ENCODE measurements at regions not wholly inside any gene's neighbourhood (a gene's known extent, or its start where the extent isn't known, plus 50 kb on each side); places are given as distances from the start of the nearest gene placed in this dataset.
A peak's percentile ranks its signal among the peaks of the same experiment; 100 is the strongest.

DNA sequence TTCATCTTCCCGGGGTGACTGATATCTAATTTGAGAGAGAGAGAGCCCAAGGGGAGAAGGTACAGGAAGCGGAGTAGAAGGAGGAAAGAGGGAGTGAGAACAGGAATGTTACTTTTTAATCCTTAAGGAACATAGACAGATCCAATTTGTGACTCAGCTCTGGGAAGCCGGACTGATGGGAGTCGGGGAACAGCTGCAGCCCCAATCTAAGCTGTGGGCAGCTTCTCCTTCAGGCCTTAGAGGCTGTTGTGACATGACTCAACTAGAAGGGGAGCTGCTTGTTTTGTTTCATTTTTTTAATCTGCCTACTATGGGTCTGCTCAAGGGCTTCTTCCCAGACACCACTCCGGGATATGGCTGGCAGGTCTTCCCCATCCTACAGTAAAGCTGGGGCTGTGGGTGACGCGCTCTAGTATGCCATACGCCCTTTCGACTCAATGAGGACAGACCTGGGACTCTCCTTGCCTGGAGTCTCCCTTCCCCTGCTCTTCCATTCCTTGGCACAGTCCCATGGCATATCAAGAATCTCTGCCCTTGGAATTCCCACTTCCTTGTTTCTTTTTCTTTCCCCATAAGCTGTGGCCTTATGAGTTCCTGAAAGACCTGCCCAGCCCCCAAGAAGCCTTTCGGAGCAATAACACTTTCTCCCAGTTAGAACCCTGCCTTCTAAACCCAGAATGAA is 103.3 kb upstream of the AKIP1 start:
- H3K4me1 ChIP-seq (ENCODE audit: control insufficient read depth in 1 of 2, insufficient read depth in 2 of 2, low read length in 2 of 2) = peaks cover 13 to 17% of the 10 kb centered on the region in 2 donors
- H3K9ac ChIP-seq (ENCODE audit: insufficient read depth, low read length, poor library complexity, severe bottlenecking) = no peak overlapping the region
- Mint-ChIP-seq H3K4me3 (no peak overlapping the region), H3K4me1 (peaks cover 19% of the 10 kb centered on the region), H3K27ac (peak overlapping the region in 1 of 7 donors; percentile 52), H3K27me3 (ENCODE audit: low read depth in 3 of 3) (peaks cover 4 to 15% (median 8%) of the 10 kb centered on the region in 3 donors), H3K36me3 (no peaks in the 10 kb centered on the region), H3K9me3 (peaks cover 0 to 3% (median 0%) of the 10 kb centered on the region in 7 donors)
- no peaks in the 10 kb centered on the region for H3K36me3 ChIP-seq (replicated peaks in 1 of 2; ENCODE audit: control insufficient read depth in 1 of 2, insufficient read depth in 2 of 2, low read length in 2 of 2)
- H2AFZ ChIP-seq (ENCODE audit: insufficient read depth, low read depth, low read length, poor library complexity, severe bottlenecking) = no peak overlapping the region
- no peaks in the 10 kb centered on the region for H3K79me2 ChIP-seq (ENCODE audit: insufficient read depth, low read length)
- peaks cover 0 to 2% of the 10 kb centered on the region in 2 donors for H3K27me3 ChIP-seq (ENCODE audit: control insufficient read depth in 2 of 2, insufficient read depth in 2 of 2, low read length in 2 of 2)
- WGBS (ENCODE audit: insufficient coverage) = 88% methylated on average over 8 of the region's 10 CpGs
- no peak overlapping the region for H3K4me3 ChIP-seq (replicated peaks in 1 of 3; ENCODE audit: low read depth in 2 of 3, low read length in 3 of 3)
- H3K4me2 ChIP-seq (replicated peaks; ENCODE audit: extremely low read depth, low read length, poor library complexity, severe bottlenecking) = no peak overlapping the region
- DNase-seq = no peak
- H4K20me1 ChIP-seq (ENCODE audit: insufficient read depth, low read length) = no peaks in the 10 kb centered on the region
- intact Hi-C loops (cut with micrococcal nuclease) = no loop called here
- no peaks in the 10 kb centered on the region for H3K9me3 ChIP-seq (replicated peaks in 1 of 2; ENCODE audit: control insufficient read depth in 1 of 2, insufficient read depth in 1 of 2, low read length in 2 of 2)
- no peak overlapping the region for H3K27ac ChIP-seq (ENCODE audit: low read depth in 1 of 2, low read length in 2 of 2)
- TF ChIP-seq, protein P1, sequence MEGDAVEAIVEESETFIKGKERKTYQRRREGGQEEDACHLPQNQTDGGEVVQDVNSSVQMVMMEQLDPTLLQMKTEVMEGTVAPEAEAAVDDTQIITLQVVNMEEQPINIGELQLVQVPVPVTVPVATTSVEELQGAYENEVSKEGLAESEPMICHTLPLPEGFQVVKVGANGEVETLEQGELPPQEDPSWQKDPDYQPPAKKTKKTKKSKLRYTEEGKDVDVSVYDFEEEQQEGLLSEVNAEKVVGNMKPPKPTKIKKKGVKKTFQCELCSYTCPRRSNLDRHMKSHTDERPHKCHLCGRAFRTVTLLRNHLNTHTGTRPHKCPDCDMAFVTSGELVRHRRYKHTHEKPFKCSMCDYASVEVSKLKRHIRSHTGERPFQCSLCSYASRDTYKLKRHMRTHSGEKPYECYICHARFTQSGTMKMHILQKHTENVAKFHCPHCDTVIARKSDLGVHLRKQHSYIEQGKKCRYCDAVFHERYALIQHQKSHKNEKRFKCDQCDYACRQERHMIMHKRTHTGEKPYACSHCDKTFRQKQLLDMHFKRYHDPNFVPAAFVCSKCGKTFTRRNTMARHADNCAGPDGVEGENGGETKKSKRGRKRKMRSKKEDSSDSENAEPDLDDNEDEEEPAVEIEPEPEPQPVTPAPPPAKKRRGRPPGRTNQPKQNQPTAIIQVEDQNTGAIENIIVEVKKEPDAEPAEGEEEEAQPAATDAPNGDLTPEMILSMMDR (IDR thresholded peaks at IDR 0.05) = no peak

GRCh38 chr11:8808226-8808585 is 102.8 kb upstream of the AKIP1 start:
- H3K4me1 Mint-ChIP-seq = peaks cover 21% of the 10 kb centered on the region
- TF ChIP-seq, protein P1 (IDR thresholded peaks at IDR 0.05) = no peak
- Histone ChIP-seq H3K9ac (ENCODE audit: insufficient read depth, low read length, poor library complexity, severe bottlenecking) (no peak overlapping the region), H3K36me3 (replicated peaks in 1 of 2; ENCODE audit: control insufficient read depth in 1 of 2, insufficient read depth in 2 of 2, low read length in 2 of 2) (no peaks in the 10 kb centered on the region), H3K79me2 (ENCODE audit: insufficient read depth, low read length) (no peaks in the 10 kb centered on the region), H3K4me3 (replicated peaks in 1 of 3; ENCODE audit: low read depth in 2 of 3, low read length in 3 of 3) (no peak overlapping the region), H4K20me1 (ENCODE audit: insufficient read depth, low read length) (no peaks in the 10 kb centered on the region), H3K4me2 (replicated peaks; ENCODE audit: extremely low read depth, low read length, poor library complexity, severe bottlenecking) (no peak overlapping the region), H3K9me3 (replicated peaks in 1 of 2; ENCODE audit: control insufficient read depth in 1 of 2, insufficient read depth in 1 of 2, low read length in 2 of 2) (no peaks in the 10 kb centered on the region), H3K4me1 (ENCODE audit: control insufficient read depth in 1 of 2, insufficient read depth in 2 of 2, low read length in 2 of 2) (peaks cover 14 to 18% of the 10 kb centered on the region in 2 donors), H3K27me3 (ENCODE audit: control insufficient read depth in 2 of 2, insufficient read depth in 2 of 2, low read length in 2 of 2) (peaks cover 0 to 2% of the 10 kb centered on the region in 2 donors), H3K27ac (ENCODE audit: low read depth in 1 of 2, low read length in 2 of 2) (no peak overlapping the region), H2AFZ (ENCODE audit: insufficient read depth, low read depth, low read length, poor library complexity, severe bottlenecking) (no peak overlapping the region)
- H3K27me3 Mint-ChIP-seq (ENCODE audit: low read depth in 3 of 3) = peaks cover 4 to 15% (median 8%) of the 10 kb centered on the region in 3 donors
- H3K27ac Mint-ChIP-seq = peak overlapping the region in 1 of 7 donors; percentile 52
- H3K4me3 Mint-ChIP-seq = no peak overlapping the region
- H3K36me3 Mint-ChIP-seq = no peaks in the 10 kb centered on the region
- 82% methylated on average over 3 of the region's 4 CpGs for WGBS (ENCODE audit: insufficient coverage)
- intact Hi-C loops (cut with micrococcal nuclease) = no loop called here
- peaks cover 0 to 3% (median 0%) of the 10 kb centered on the region in 7 donors for H3K9me3 Mint-ChIP-seq
- DNase-seq = no peak

Measured in CD14-positive monocyte (primary cell).